LNCaP clone FGC (cell line): ENCODE measurements at regions not wholly inside any gene's neighbourhood (a gene's known extent, or its start where the extent isn't known, plus 50 kb on each side); places are given as distances from the start of the nearest gene placed in this dataset.

Experiments
- DNase-seq: peaks from one replicate; pipeline ENCODE4 v3.0.0-alpha.2; 2011; ENCODE audit warnings: low read depth
- H3K4me3 ChIP-seq: 2 replicates; pipeline ENCODE4 v1.5.1; 2011; ENCODE audit warnings: mild to moderate bottlenecking, low read depth, low read length, control low read depth
- TF ChIP-seq, protein P1 (sequence below): IDR thresholded peaks from 2 replicates; pipeline ENCODE4 v1.5.1; 2012; ENCODE audit warnings: mild to moderate bottlenecking; ENCODE audit not compliant: control insufficient read depth, insufficient read depth; ENCODE audit errors: extremely low read depth

DNA sequence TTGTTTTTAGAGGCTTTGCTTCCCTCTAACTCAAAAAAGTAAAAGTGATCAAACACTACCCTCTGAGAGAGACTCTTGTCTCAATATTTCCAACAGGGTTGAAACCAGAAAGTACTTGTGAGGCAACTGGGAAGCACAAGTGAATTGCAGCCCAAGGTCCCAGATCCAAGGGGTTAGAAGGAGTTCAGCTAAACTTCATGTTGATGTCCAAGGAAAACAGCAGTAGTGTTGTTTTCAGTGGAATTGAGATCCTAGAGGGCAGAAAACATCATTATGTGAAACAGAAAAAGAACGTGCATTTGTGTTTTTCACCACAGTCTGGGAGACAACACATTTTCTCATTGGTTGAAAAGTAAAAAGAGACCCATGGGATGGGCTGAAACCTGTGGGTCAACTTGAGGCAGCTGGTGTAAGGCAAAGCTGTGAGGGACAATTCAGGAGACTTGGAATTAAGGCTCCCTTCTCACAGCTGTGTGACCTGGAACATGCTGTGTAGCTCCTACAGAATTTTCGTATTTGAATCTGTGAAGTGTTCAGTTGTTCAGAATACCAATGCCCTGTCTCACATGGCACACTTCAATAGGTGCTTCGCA, 508.3 kb downstream of the BMP2 start:
- DNase-seq: no peak
- no peak overlapping the region for H3K4me3 ChIP-seq
- TF ChIP-seq, protein P1, sequence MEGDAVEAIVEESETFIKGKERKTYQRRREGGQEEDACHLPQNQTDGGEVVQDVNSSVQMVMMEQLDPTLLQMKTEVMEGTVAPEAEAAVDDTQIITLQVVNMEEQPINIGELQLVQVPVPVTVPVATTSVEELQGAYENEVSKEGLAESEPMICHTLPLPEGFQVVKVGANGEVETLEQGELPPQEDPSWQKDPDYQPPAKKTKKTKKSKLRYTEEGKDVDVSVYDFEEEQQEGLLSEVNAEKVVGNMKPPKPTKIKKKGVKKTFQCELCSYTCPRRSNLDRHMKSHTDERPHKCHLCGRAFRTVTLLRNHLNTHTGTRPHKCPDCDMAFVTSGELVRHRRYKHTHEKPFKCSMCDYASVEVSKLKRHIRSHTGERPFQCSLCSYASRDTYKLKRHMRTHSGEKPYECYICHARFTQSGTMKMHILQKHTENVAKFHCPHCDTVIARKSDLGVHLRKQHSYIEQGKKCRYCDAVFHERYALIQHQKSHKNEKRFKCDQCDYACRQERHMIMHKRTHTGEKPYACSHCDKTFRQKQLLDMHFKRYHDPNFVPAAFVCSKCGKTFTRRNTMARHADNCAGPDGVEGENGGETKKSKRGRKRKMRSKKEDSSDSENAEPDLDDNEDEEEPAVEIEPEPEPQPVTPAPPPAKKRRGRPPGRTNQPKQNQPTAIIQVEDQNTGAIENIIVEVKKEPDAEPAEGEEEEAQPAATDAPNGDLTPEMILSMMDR: no peak

GRCh38 chr20:7285918-7286556, 518.6 kb downstream of the BMP2 start:
- TF ChIP-seq, protein P1: peak; percentile 94

GRCh38 chr20:7291323-7291943, 523.9 kb downstream of the BMP2 start:
- TF ChIP-seq, protein P1: no peak
- no peak for DNase-seq
- no peak overlapping the region for H3K4me3 ChIP-seq

More at GRCh38 chr20:7285918-7286556, 518.6 kb downstream of the BMP2 start:
- no peak overlapping the region for H3K4me3 ChIP-seq
- DNase-seq: peak; percentile 54

GRCh38 chr20:7291946-7292345, 524.5 kb downstream of the BMP2 start:
- no peak overlapping the region for H3K4me3 ChIP-seq
- DNase-seq: no peak
- TF ChIP-seq, protein P1: no peak

GRCh38 chr20:7294816-7295360, 527.4 kb downstream of the BMP2 start:
- TF ChIP-seq, protein P1: no peak
- no peak for DNase-seq

DNA sequence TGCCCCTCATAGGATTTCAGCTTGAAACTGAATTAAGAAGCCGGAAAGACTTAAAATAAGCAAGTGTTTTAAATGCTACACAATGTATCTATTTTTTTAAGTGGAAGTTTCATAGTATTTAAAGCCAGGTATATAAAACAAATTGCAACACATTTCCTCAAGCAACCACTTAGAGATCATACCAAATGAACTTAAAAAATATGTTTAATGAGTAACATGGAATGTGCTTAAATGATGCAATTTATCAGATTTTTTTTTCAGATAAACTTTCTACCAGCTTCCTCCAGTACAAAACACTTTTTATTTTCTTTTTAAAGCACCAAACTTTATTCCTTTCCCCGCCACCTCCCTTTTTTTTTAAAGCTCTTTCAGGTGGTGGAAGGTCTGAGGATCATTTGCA, 534.3 kb downstream of the BMP2 start:
- no peak for DNase-seq
- no peak overlapping the region for H3K4me3 ChIP-seq
- TF ChIP-seq, protein P1: no peak

More at GRCh38 chr20:7294816-7295360, 527.4 kb downstream of the BMP2 start:
- no peak overlapping the region for H3K4me3 ChIP-seq
